Upper lobe of left lung (tissue), 4 donors: ENCODE measurements at regions not wholly inside any gene's neighbourhood (a gene's known extent, or its start where the extent isn't known, plus 50 kb on each side); places are given as distances from the start of the nearest gene placed in this dataset.

ENCODE experiments used
- POLR2A ChIP-seq, 4 donors: fragments of 450-650 bp; IDR thresholded peaks; one replicate each; pipeline ENCODE4 v1.5.1; 2016 to 2017; ENCODE audit warnings: antibody characterized with exemption in 4 of 4, mild to moderate bottlenecking in 2 of 4
- POLR2AphosphoS5 ChIP-seq, 2 donors: sonication (generic); formaldehyde crosslinking; IDR thresholded peaks; one replicate each; pipeline ENCODE4 v1.5.1; 2017; ENCODE audit warnings: antibody characterized with exemption in 2 of 2
- TF ChIP-seq, protein P1 (sequence below), 6 experiments: fragments of 450-650 bp in 4 of 6; fragments of 200-600 bp in 2 of 6; sonication (generic) in 2 of 6; IDR thresholded peaks; one replicate each; pipeline ENCODE4 v1.5.1; 2016 to 2019; ENCODE audit warnings: antibody characterized with exemption in 6 of 6

DNA sequence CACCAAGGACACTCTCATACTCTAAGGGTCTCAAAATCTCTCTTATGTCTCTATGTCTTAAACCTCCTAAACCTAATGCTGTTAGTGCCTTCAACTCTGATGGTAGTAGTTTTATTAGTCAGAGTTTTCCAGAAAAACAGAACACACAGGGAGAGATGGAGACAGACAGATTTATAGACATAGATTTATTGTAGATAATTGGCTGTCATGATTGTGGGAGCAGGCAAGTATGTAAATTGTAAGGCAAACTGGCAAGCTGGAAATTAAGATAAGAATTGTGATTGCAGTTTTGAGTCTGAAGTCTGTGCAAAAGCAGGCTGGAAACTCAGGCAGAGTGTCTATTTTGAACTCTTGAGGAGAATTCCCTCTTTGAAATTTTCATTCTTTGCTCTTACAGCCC lies 96.3 kb upstream of the ROBO1 start:
- TF ChIP-seq, protein P1, sequence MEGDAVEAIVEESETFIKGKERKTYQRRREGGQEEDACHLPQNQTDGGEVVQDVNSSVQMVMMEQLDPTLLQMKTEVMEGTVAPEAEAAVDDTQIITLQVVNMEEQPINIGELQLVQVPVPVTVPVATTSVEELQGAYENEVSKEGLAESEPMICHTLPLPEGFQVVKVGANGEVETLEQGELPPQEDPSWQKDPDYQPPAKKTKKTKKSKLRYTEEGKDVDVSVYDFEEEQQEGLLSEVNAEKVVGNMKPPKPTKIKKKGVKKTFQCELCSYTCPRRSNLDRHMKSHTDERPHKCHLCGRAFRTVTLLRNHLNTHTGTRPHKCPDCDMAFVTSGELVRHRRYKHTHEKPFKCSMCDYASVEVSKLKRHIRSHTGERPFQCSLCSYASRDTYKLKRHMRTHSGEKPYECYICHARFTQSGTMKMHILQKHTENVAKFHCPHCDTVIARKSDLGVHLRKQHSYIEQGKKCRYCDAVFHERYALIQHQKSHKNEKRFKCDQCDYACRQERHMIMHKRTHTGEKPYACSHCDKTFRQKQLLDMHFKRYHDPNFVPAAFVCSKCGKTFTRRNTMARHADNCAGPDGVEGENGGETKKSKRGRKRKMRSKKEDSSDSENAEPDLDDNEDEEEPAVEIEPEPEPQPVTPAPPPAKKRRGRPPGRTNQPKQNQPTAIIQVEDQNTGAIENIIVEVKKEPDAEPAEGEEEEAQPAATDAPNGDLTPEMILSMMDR (IDR thresholded peaks at IDR 0.05): no peak
- TF ChIP-seq POLR2AphosphoS5 (IDR thresholded peaks at IDR 0.05) (no peak), POLR2A (IDR thresholded peaks at IDR 0.05) (no peak)
